Type B pancreatic cell (in vitro differentiated cells): ENCODE measurements at regions not wholly inside any gene's neighbourhood (a gene's known extent, or its start where the extent isn't known, plus 50 kb on each side); places are given as distances from the start of the nearest gene placed in this dataset.
"Not testable (repeated sequence)": the region's sequence is repeated elsewhere in the genome, so short reads cannot be mapped to it uniquely, and the experiment has no call there.

ENCODE experiments used
- DNase-seq: peaks from one replicate; pipeline ENCODE4 v3.0.0; 2021; ENCODE audit warnings: mixed read lengths; ENCODE audit not compliant: unreplicated experiment; ENCODE audit errors: extremely low spot score
- H3K27ac Mint-ChIP-seq: 2 replicates; pipeline ENCODE4 v1.8.0; 2021; ENCODE audit warnings: mild to moderate bottlenecking, mixed read lengths
- H3K27me3 Mint-ChIP-seq: 2 replicates; pipeline ENCODE4 v1.8.0; 2021; ENCODE audit warnings: mixed read lengths
- H3K36me3 Mint-ChIP-seq: 2 replicates; pipeline ENCODE4 v1.8.0; 2021; ENCODE audit warnings: mixed read lengths
- H3K4me1 Mint-ChIP-seq: one replicate; pipeline ENCODE4 v1.8.0; 2021; ENCODE audit warnings: mixed read lengths; ENCODE audit not compliant: unreplicated experiment
- H3K4me3 Mint-ChIP-seq: 2 replicates; pipeline ENCODE4 v1.8.0; 2021; ENCODE audit warnings: mild to moderate bottlenecking, mixed read lengths
- H3K9me3 Mint-ChIP-seq: 2 replicates; pipeline ENCODE4 v1.8.0; 2021; ENCODE audit warnings: mixed read lengths
- CTCF ChIP-seq: fragments of 200-600 bp; sonication (generic); conservative IDR thresholded peaks from 2 replicates; pipeline ENCODE4 v1.5.0; 2021; ENCODE audit warnings: antibody characterized with exemption, mild to moderate bottlenecking

- Mint-ChIP-seq H3K27ac (no peak overlapping the region), H3K4me3 (no peak overlapping the region), H3K9me3 (no peaks in the 10 kb centered on the region), H3K27me3 (no peaks in the 10 kb centered on the region), H3K36me3 (no peaks in the 10 kb centered on the region), H3K4me1 (no peaks in the 10 kb centered on the region)
- no peak for DNase-seq
- no peak for TF ChIP-seq CTCF
Observed at GRCh38 chr4:169902658-169903345, 123.4 kb downstream of the MFAP3L start.

DNA sequence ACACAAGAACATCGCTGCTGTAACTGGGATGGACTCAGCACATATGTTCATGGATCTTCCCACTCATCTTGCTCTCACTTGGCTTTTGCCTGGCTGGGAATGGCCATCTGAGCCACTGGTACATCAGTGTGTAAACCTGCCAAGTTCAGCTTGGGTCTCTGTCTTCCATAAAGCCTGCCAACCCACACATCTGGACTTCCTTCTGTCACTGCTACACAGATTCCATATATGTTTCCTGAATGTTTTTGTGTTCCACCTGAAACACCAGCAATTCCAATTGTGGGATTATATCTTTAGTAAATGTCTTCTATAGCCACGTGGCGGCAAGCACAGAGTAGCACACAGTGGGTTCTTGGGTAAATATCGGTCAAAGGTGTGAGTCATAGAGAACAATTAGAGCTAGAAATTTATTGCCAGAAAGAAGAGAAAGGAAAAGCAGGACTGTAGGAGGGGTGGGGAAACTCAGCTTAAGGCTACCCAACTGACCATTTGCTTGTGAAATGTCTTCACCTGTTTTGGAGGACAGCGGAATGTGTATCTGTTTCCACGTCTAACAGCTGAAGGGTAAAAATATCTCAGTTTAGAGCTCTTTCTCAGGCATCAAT is 125.9 kb downstream of the MFAP3L start:
- Mint-ChIP-seq H3K27ac (no peak overlapping the region), H3K27me3 (no peaks in the 10 kb centered on the region), H3K4me3 (no peak overlapping the region), H3K36me3 (no peaks in the 10 kb centered on the region), H3K4me1 (no peaks in the 10 kb centered on the region), H3K9me3 (no peaks in the 10 kb centered on the region)
- no peak for DNase-seq
- TF ChIP-seq CTCF, result no peak

DNA sequence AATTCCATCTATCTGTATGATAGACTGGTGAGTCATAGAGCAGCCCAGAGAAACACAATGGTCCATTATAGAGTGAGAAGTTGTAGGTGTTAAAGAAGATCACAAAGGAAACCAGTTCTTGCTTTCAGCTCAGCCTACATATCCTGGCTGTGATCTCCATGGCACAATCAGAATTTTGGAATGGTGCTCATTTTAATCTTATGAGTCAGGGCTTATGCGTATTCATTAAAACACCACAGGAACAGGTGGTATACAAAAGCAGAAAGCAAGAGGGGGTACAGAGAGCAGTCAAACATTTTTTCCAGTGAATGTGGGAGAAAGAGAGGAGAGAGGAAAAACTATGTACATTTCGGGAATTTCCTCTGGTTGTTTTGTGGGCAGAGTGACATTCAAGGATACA is 126.9 kb downstream of the MFAP3L start:
- H3K4me3 Mint-ChIP-seq, result no peak overlapping the region
- DNase-seq, result no peak
- H3K36me3 Mint-ChIP-seq, result no peaks in the 10 kb centered on the region
- no peaks in the 10 kb centered on the region for H3K27me3 Mint-ChIP-seq
- TF ChIP-seq CTCF, result no peak
- no peak overlapping the region for H3K27ac Mint-ChIP-seq
- no peaks in the 10 kb centered on the region for H3K9me3 Mint-ChIP-seq
- H3K4me1 Mint-ChIP-seq, result no peaks in the 10 kb centered on the region

- no peaks in the 10 kb centered on the region for H3K4me1 Mint-ChIP-seq
- no peak overlapping the region for H3K27ac Mint-ChIP-seq
- no peak for DNase-seq
- TF ChIP-seq CTCF, result no peak
- H3K4me3 Mint-ChIP-seq, result no peak overlapping the region
- no peaks in the 10 kb centered on the region for H3K9me3 Mint-ChIP-seq
- no peaks in the 10 kb centered on the region for H3K27me3 Mint-ChIP-seq
- H3K36me3 Mint-ChIP-seq, result no peaks in the 10 kb centered on the region
Observed at GRCh38 chr4:169898095-169898494, 128.1 kb downstream of the MFAP3L start.

GRCh38 chr4:169894767-169895166 is 131.4 kb downstream of the MFAP3L start:
- not testable (repeated sequence) for H3K27me3 Mint-ChIP-seq

DNA sequence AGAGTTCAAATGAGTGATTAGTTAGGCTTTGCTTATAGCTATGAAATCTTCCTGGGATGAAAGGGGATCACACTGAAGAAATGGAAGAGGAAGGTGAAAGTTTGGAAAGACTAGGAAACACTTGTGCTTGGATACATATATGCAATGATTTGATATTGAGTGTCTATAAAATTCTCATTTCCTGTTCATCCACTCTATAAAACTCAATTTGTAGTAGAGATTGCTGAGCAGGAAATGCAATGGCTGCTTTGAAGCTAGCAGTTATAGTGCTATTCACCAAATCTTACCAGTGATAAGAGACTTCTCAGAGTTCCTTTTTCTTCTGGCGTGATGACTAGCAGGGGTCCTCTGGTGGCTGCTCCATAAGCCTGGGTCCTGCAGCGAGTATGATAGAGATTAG is 128.1 kb upstream of the HPF1 start:
- DNase-seq, result no peak
- no peaks in the 10 kb centered on the region for H3K4me1 Mint-ChIP-seq
- no peaks in the 10 kb centered on the region for H3K36me3 Mint-ChIP-seq
- no peaks in the 10 kb centered on the region for H3K27me3 Mint-ChIP-seq
- H3K4me3 Mint-ChIP-seq, result no peak overlapping the region
- H3K9me3 Mint-ChIP-seq, result no peaks in the 10 kb centered on the region
- no peak for TF ChIP-seq CTCF
- H3K27ac Mint-ChIP-seq, result no peak overlapping the region

More at GRCh38 chr4:169894767-169895166, 131.4 kb downstream of the MFAP3L start:
- H3K4me3 Mint-ChIP-seq, H3K27ac Mint-ChIP-seq, H3K36me3 Mint-ChIP-seq, H3K9me3 Mint-ChIP-seq, H3K4me1 Mint-ChIP-seq, DNase-seq: not testable (repeated sequence)
